ENCODE measurements at regions not wholly inside any gene's neighbourhood (a gene's known extent, or its start where the extent isn't known, plus 50 kb on each side); places are given as distances from the start of the nearest gene placed in this dataset.

GRCh38 chr2:59789523-59789922, 763.9 kb downstream of the BCL11A start:
- ChIA-PET RAD21 (ENCODE audit: unreplicated experiment) (no interaction called here), CTCF (no interaction called here), POLR2A (no interaction called here), SMC1A (ENCODE audit: uncharacterized antibody, unreplicated experiment) (no interaction called here)
- intact Hi-C loops (cut with micrococcal nuclease; ENCODE audit: unreplicated experiment) (no loop called here), in situ Hi-C loops (cut with MboI) (no loop called here)
- WGBS (ENCODE audit: insufficient coverage, insufficient replicate concordance, low lambda C conversion rate, missing lambda C conversion rate): 18% methylated on average over 2 of the region's 2 CpGs
- no TSS peak for BruUV-seq (replicated peaks)
- H4K20me1 ChIP-seq (ENCODE audit: control insufficient read depth, insufficient read depth): no peaks in the 10 kb centered on the region
- no peak overlapping the region for H3K9ac ChIP-seq (ENCODE audit: control insufficient read depth, insufficient read depth, low read length)
- no peaks in the 10 kb centered on the region for H3K4me1 ChIP-seq (ENCODE audit: control insufficient read depth, insufficient read depth, low read length)
- no peak overlapping the region for H3K4me3 ChIP-seq
- H3K9me3 ChIP-seq (replicated peaks; ENCODE audit: control insufficient read depth, insufficient read depth, low read length): no peaks in the 10 kb centered on the region
- no peak overlapping the region for H3K4me2 ChIP-seq (ENCODE audit: control insufficient read depth, insufficient read depth)
- no peaks in the 10 kb centered on the region for H3K79me2 ChIP-seq (ENCODE audit: control insufficient read depth, insufficient read depth, low read length)
- DNase-seq (ENCODE audit: low read depth, low spot score): no peak
- no peak for FAIRE-seq
- TF ChIP-seq GABPA (IDR thresholded peaks at IDR 0.05; ENCODE audit: low read depth): no peak
- TF ChIP-seq, protein P1, sequence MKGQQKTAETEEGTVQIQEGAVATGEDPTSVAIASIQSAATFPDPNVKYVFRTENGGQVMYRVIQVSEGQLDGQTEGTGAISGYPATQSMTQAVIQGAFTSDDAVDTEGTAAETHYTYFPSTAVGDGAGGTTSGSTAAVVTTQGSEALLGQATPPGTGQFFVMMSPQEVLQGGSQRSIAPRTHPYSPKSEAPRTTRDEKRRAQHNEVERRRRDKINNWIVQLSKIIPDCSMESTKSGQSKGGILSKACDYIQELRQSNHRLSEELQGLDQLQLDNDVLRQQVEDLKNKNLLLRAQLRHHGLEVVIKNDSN (IDR thresholded peaks at IDR 0.05; ENCODE audit: borderline replicate concordance, extremely low read length, insufficient read depth, low read depth, low read length): no peak
- TF ChIP-seq, protein P2, sequence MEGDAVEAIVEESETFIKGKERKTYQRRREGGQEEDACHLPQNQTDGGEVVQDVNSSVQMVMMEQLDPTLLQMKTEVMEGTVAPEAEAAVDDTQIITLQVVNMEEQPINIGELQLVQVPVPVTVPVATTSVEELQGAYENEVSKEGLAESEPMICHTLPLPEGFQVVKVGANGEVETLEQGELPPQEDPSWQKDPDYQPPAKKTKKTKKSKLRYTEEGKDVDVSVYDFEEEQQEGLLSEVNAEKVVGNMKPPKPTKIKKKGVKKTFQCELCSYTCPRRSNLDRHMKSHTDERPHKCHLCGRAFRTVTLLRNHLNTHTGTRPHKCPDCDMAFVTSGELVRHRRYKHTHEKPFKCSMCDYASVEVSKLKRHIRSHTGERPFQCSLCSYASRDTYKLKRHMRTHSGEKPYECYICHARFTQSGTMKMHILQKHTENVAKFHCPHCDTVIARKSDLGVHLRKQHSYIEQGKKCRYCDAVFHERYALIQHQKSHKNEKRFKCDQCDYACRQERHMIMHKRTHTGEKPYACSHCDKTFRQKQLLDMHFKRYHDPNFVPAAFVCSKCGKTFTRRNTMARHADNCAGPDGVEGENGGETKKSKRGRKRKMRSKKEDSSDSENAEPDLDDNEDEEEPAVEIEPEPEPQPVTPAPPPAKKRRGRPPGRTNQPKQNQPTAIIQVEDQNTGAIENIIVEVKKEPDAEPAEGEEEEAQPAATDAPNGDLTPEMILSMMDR (IDR thresholded peaks at IDR 0.05 in 2 of 3, conservative IDR thresholded peaks at IDR 0.05 in 1 of 3; ENCODE audit: control insufficient read depth in 2 of 3, extremely low read depth in 1 of 3, insufficient read depth in 1 of 3, low read depth in 3 of 3, low read length in 3 of 3): 0 out of 6 replicates have a peak, but pooled peaks of 1 of the 3 experiments have one; percentile 2
- H3K27me3 ChIP-seq (replicated peaks in 1 of 2; ENCODE audit: control insufficient read depth in 2 of 2, insufficient read depth in 2 of 2, low read length in 1 of 2): no peaks in the 10 kb centered on the region; a peak in 1 of 4 replicates
- H3K27ac ChIP-seq (ENCODE audit: control insufficient read depth, insufficient read depth): no peak overlapping the region
- H2AFZ ChIP-seq (ENCODE audit: control insufficient read depth, low read depth, low read length): no peak overlapping the region
- H3K36me3 ChIP-seq (ENCODE audit: control insufficient read depth in 2 of 2, insufficient read depth in 2 of 2, low read length in 1 of 2): no peaks in the 10 kb centered on the region
- ATAC-seq: no peak

GRCh38 chr2:59787095-59787494, 766.4 kb downstream of the BCL11A start:
- no peak overlapping the region for H3K9ac ChIP-seq (ENCODE audit: control insufficient read depth, insufficient read depth, low read length)
- no peak overlapping the region for H3K27ac ChIP-seq (ENCODE audit: control insufficient read depth, insufficient read depth)
- 27% methylated on average over 3 of the region's 3 CpGs for WGBS (ENCODE audit: insufficient coverage, insufficient replicate concordance, low lambda C conversion rate, missing lambda C conversion rate)
- CTCF ChIA-PET: no interaction called here
- H4K20me1 ChIP-seq (ENCODE audit: control insufficient read depth, insufficient read depth): no peaks in the 10 kb centered on the region
- in situ Hi-C loops (cut with MboI): no loop called here
- intact Hi-C loops (cut with micrococcal nuclease; ENCODE audit: unreplicated experiment): no loop called here
- H3K4me2 ChIP-seq (ENCODE audit: control insufficient read depth, insufficient read depth): no peak overlapping the region
- no peaks in the 10 kb centered on the region for H3K27me3 ChIP-seq (replicated peaks in 1 of 2; ENCODE audit: control insufficient read depth in 2 of 2, insufficient read depth in 2 of 2, low read length in 1 of 2)
- no TSS peak for BruUV-seq (replicated peaks)
- POLR2A ChIA-PET: no interaction called here
- SMC1A ChIA-PET (ENCODE audit: uncharacterized antibody, unreplicated experiment): no interaction called here
- ATAC-seq (no peak), DNase-seq (ENCODE audit: low read depth, low spot score) (no peak), FAIRE-seq (no peak)
- H3K4me1 ChIP-seq (ENCODE audit: control insufficient read depth, insufficient read depth, low read length): no peaks in the 10 kb centered on the region
- H3K9me3 ChIP-seq (replicated peaks; ENCODE audit: control insufficient read depth, insufficient read depth, low read length): no peaks in the 10 kb centered on the region
- H3K79me2 ChIP-seq (ENCODE audit: control insufficient read depth, insufficient read depth, low read length): no peaks in the 10 kb centered on the region
- no peak overlapping the region for H2AFZ ChIP-seq (ENCODE audit: control insufficient read depth, low read depth, low read length)
- RAD21 ChIA-PET (ENCODE audit: unreplicated experiment): no interaction called here
- H3K4me3 ChIP-seq: no peak overlapping the region
- no peaks in the 10 kb centered on the region for H3K36me3 ChIP-seq (ENCODE audit: control insufficient read depth in 2 of 2, insufficient read depth in 2 of 2, low read length in 1 of 2)
- TF ChIP-seq PML (IDR thresholded peaks at IDR 0.05; ENCODE audit: low read length) (no peak), CHD1 (IDR thresholded peaks at IDR 0.05; ENCODE audit: low read depth, low read length) (no peak), BRCA1 (IDR thresholded peaks at IDR 0.05; ENCODE audit: low read depth, low read length) (no peak), HDAC6 (IDR thresholded peaks at IDR 0.05; ENCODE audit: unreplicated experiment) (no peak), TCF7 (IDR thresholded peaks at IDR 0.05; ENCODE audit: borderline replicate concordance) (no peak), STAT1 (conservative IDR thresholded peaks at IDR 0.05) (no peak), TCF3 (IDR thresholded peaks at IDR 0.05; ENCODE audit: borderline replicate concordance, insufficient read depth, low read depth, low read length) (no peak), PRDM15 (CRISPR knock-in tag; IDR thresholded peaks at IDR 0.05) (no peak), ETV6 (conservative IDR thresholded peaks at IDR 0.05 in 1 of 2, IDR thresholded peaks at IDR 0.05 in 1 of 2; ENCODE audit: borderline replicate concordance in 1 of 2, low read depth in 1 of 2) (no peak)

Measured in GM12878 (cell line).